Lower leg skin (tissue), 3 donors: ENCODE measurements at regions not wholly inside any gene's neighbourhood (a gene's known extent, or its start where the extent isn't known, plus 50 kb on each side); places are given as distances from the start of the nearest gene placed in this dataset.

Experiments used
- POLR2A ChIP-seq, 2 donors: fragments of 450-650 bp; IDR thresholded peaks; one replicate each; pipeline ENCODE4 v1.6.1; 2016 to 2017; ENCODE audit warnings: antibody characterized with exemption in 2 of 2, mild to moderate bottlenecking in 1 of 2, moderate library complexity in 1 of 2
- TF ChIP-seq, protein P1 (sequence below), 3 donors: fragments of 450-650 bp; IDR thresholded peaks; one replicate each; pipeline ENCODE4 v1.5.1; 2016; ENCODE audit warnings: antibody characterized with exemption in 3 of 3, mild to moderate bottlenecking in 3 of 3, moderate library complexity in 2 of 3

DNA sequence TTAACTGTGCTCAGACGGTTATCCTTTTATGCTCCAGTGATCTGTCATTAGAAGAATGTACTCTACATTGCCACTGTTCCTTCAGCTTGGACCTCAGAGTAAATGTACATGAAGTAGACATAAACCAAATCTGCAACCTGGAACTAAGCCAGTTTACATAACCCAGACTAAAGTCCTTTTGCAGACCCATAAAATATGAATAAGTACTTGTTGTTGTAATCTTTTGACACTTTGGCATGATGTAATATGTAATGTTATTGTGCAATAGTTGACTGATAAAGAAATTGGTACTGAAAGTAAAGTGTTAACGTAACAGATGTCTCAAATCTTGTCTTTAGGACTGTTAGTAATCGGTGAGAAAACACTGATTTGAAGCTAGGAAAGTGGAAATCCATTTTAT is 115.8 kb upstream of the SORCS1 start:
- TF ChIP-seq, protein P1, sequence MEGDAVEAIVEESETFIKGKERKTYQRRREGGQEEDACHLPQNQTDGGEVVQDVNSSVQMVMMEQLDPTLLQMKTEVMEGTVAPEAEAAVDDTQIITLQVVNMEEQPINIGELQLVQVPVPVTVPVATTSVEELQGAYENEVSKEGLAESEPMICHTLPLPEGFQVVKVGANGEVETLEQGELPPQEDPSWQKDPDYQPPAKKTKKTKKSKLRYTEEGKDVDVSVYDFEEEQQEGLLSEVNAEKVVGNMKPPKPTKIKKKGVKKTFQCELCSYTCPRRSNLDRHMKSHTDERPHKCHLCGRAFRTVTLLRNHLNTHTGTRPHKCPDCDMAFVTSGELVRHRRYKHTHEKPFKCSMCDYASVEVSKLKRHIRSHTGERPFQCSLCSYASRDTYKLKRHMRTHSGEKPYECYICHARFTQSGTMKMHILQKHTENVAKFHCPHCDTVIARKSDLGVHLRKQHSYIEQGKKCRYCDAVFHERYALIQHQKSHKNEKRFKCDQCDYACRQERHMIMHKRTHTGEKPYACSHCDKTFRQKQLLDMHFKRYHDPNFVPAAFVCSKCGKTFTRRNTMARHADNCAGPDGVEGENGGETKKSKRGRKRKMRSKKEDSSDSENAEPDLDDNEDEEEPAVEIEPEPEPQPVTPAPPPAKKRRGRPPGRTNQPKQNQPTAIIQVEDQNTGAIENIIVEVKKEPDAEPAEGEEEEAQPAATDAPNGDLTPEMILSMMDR (IDR thresholded peaks at IDR 0.05) = no peak
- TF ChIP-seq POLR2A (IDR thresholded peaks at IDR 0.05) = no peak
